ENCODE measurements at regions not wholly inside any gene's neighbourhood (a gene's known extent, or its start where the extent isn't known, plus 50 kb on each side); places are given as distances from the start of the nearest gene placed in this dataset.

GRCh38 chr6:134846031-134846430, 103.9 kb downstream of the ALDH8A1 start (continued):
- TF ChIP-seq BRCA1 (IDR thresholded peaks at IDR 0.05; ENCODE audit: low read depth, low read length) (no peak), POU5F1 (IDR thresholded peaks at IDR 0.05; ENCODE audit: low read depth, low read length) (no peak), NRF1 (IDR thresholded peaks at IDR 0.05; ENCODE audit: low read depth, low read length) (no peak), BCL11A (IDR thresholded peaks at IDR 0.05; ENCODE audit: low read depth in 2 of 2, low read length in 2 of 2) (no peak), ASH2L (IDR thresholded peaks at IDR 0.05; ENCODE audit: low read length) (no peak), SUZ12 (IDR thresholded peaks at IDR 0.05; ENCODE audit: low read length) (no peak), RFX5 (IDR thresholded peaks at IDR 0.05; ENCODE audit: borderline replicate concordance, low read depth, low read length) (no peak), YY1 (IDR thresholded peaks at IDR 0.05; ENCODE audit: low read depth, low read length) (no peak)
